CD4-positive, CD25-positive, alpha-beta regulatory T cell (primary cell): ENCODE measurements at regions not wholly inside any gene's neighbourhood (a gene's known extent, or its start where the extent isn't known, plus 50 kb on each side); places are given as distances from the start of the nearest gene placed in this dataset.
A peak's percentile ranks its signal among the peaks of the same experiment; 100 is the strongest.

Experiments
- ATAC-seq, 2 donors: fragments of 150-1000 bp; cut with Tn5 transposase; one replicate each; pipeline ENCODE4 v1.10.0; 2021; ENCODE audit warnings: low read depth in 2 of 2, moderate number of reproducible peaks in 2 of 2, moderate library complexity in 1 of 2
- DNase-seq, 3 donors: peaks; one replicate each; pipeline versions ENCODE4 v3.0.0 to v3.0.0-alpha.2; 2012 to 2022; ENCODE audit warnings: mixed read lengths in 1 of 3
- H3K27ac ChIP-seq: one replicate; pipeline ENCODE4 v1.7.0; 2013; ENCODE audit warnings: mild to moderate bottlenecking, low read length; ENCODE audit not compliant: insufficient read depth, poor library complexity, severe bottlenecking
- H3K27me3 ChIP-seq: one replicate; pipeline ENCODE4 v1.7.0; 2013; ENCODE audit warnings: low read length; ENCODE audit not compliant: control insufficient read depth, insufficient read depth
- H3K36me3 ChIP-seq: one replicate; pipeline ENCODE4 v1.7.0; 2013; ENCODE audit warnings: mild to moderate bottlenecking, low read length, moderate library complexity; ENCODE audit not compliant: control insufficient read depth, insufficient read depth
- H3K4me1 ChIP-seq: 2 replicates; pipeline ENCODE4 v1.7.0; 2013; ENCODE audit warnings: mild to moderate bottlenecking, low read length; ENCODE audit not compliant: insufficient read depth, control insufficient read depth, poor library complexity, severe bottlenecking
- H3K4me3 ChIP-seq: one replicate; pipeline ENCODE4 v1.7.0; 2013; ENCODE audit warnings: low read depth, mild to moderate bottlenecking, low read length, moderate library complexity
- H3K9me3 ChIP-seq, 2 experiments: 1 replicate in 1 of 2; 2 replicates in 1 of 2; pipeline ENCODE4 v1.7.0; 2013; ENCODE audit warnings: low read length in 2 of 2, mild to moderate bottlenecking in 1 of 2, moderate library complexity in 1 of 2; ENCODE audit not compliant: control insufficient read depth in 2 of 2
- H3K27ac Mint-ChIP-seq, 3 donors: one replicate each; pipeline ENCODE4 v1.8.0; 2020 to 2022; ENCODE audit warnings: mild to moderate bottlenecking in 3 of 3, mixed read lengths in 3 of 3, moderate library complexity in 2 of 3
- H3K27me3 Mint-ChIP-seq: one replicate; pipeline ENCODE4 v1.8.0; 2022; ENCODE audit warnings: mild to moderate bottlenecking, mixed read lengths
- H3K36me3 Mint-ChIP-seq: one replicate; pipeline ENCODE4 v1.8.0; 2020; ENCODE audit warnings: mixed read lengths
- H3K4me1 Mint-ChIP-seq, 4 donors: one replicate each; pipeline ENCODE4 v1.8.0; 2020 to 2022; ENCODE audit warnings: mixed read lengths in 4 of 4, mild to moderate bottlenecking in 1 of 4
- H3K4me3 Mint-ChIP-seq, 4 donors: one replicate each; pipeline ENCODE4 v1.8.0; 2020 to 2022; ENCODE audit warnings: mild to moderate bottlenecking in 4 of 4, mixed read lengths in 4 of 4, moderate library complexity in 3 of 4
- H3K9me3 Mint-ChIP-seq, 7 donors: one replicate each; pipeline ENCODE4 v1.8.0; 2020 to 2022; ENCODE audit warnings: mixed read lengths in 7 of 7, mild to moderate bottlenecking in 3 of 7, moderate library complexity in 2 of 7

GRCh38 chr4:123836851-123837595 is 440.4 kb downstream of the SPRY1 start:
- no peak overlapping the region for H3K4me3 Mint-ChIP-seq
- no peaks in the 10 kb centered on the region for H3K27me3 Mint-ChIP-seq
- no peaks in the 10 kb centered on the region for H3K27me3 ChIP-seq

GRCh38 chr4:123838474-123838873 is 441.9 kb downstream of the SPRY1 start:
- Mint-ChIP-seq H3K36me3 (no peaks in the 10 kb centered on the region), H3K27ac (no peak overlapping the region), H3K4me3 (no peak overlapping the region), H3K9me3 (peaks cover 0 to 1% (median 0%) of the 10 kb centered on the region in 7 donors), H3K27me3 (no peaks in the 10 kb centered on the region), H3K4me1 (no peaks in the 10 kb centered on the region)
- ATAC-seq (no peak), DNase-seq (no peak)
- no peaks in the 10 kb centered on the region for H3K9me3 ChIP-seq
- H3K27me3 ChIP-seq: no peaks in the 10 kb centered on the region
- no peaks in the 10 kb centered on the region for H3K36me3 ChIP-seq
- H3K4me1 ChIP-seq: no peaks in the 10 kb centered on the region
- H3K4me3 ChIP-seq: no peak overlapping the region
- H3K27ac ChIP-seq: no peak overlapping the region

More at GRCh38 chr4:123836851-123837595, 440.4 kb downstream of the SPRY1 start:
- Histone ChIP-seq H3K27ac (no peak overlapping the region), H3K4me3 (no peak overlapping the region), H3K36me3 (no peaks in the 10 kb centered on the region), H3K4me1 (no peaks in the 10 kb centered on the region), H3K9me3 (no peaks in the 10 kb centered on the region)
- H3K9me3 Mint-ChIP-seq: no peaks in the 10 kb centered on the region
- H3K27ac Mint-ChIP-seq: no peak overlapping the region
- H3K4me1 Mint-ChIP-seq: no peaks in the 10 kb centered on the region
- ATAC-seq: no peak
- no peak for DNase-seq
- no peaks in the 10 kb centered on the region for H3K36me3 Mint-ChIP-seq

- no peaks in the 10 kb centered on the region for H3K27me3 ChIP-seq
- no peak for ATAC-seq
- Mint-ChIP-seq H3K36me3 (no peaks in the 10 kb centered on the region), H3K27ac (no peak overlapping the region), H3K4me3 (no peak overlapping the region), H3K27me3 (no peaks in the 10 kb centered on the region), H3K4me1 (no peaks in the 10 kb centered on the region), H3K9me3 (peaks cover 0 to 1% (median 0%) of the 10 kb centered on the region in 7 donors)
- H3K36me3 ChIP-seq: no peaks in the 10 kb centered on the region
- no peaks in the 10 kb centered on the region for H3K4me1 ChIP-seq
- no peak overlapping the region for H3K4me3 ChIP-seq
- no peak for DNase-seq
- no peak overlapping the region for H3K27ac ChIP-seq
- no peaks in the 10 kb centered on the region for H3K9me3 ChIP-seq
Measured at GRCh38 chr4:123840197-123840596, 443.6 kb downstream of the SPRY1 start.

GRCh38 chr4:123841447-123842121 is 445.0 kb downstream of the SPRY1 start:
- Histone ChIP-seq H3K4me3 (no peak overlapping the region), H3K36me3 (no peaks in the 10 kb centered on the region), H3K9me3 (no peaks in the 10 kb centered on the region), H3K27ac (no peak overlapping the region), H3K4me1 (no peaks in the 10 kb centered on the region), H3K27me3 (no peaks in the 10 kb centered on the region)
- no peaks in the 10 kb centered on the region for H3K36me3 Mint-ChIP-seq
- DNase-seq (no peak), ATAC-seq (no peak)
- peaks cover 0 to 1% (median 0%) of the 10 kb centered on the region in 7 donors for H3K9me3 Mint-ChIP-seq
- H3K27ac Mint-ChIP-seq: no peak overlapping the region
- H3K4me1 Mint-ChIP-seq: no peaks in the 10 kb centered on the region
- H3K4me3 Mint-ChIP-seq: no peak overlapping the region
- no peaks in the 10 kb centered on the region for H3K27me3 Mint-ChIP-seq

- no peaks in the 10 kb centered on the region for H3K4me1 ChIP-seq
- Mint-ChIP-seq H3K36me3 (no peaks in the 10 kb centered on the region), H3K9me3 (peaks cover 0 to 1% (median 0%) of the 10 kb centered on the region in 7 donors), H3K27ac (no peak overlapping the region), H3K4me3 (no peak overlapping the region), H3K4me1 (no peaks in the 10 kb centered on the region), H3K27me3 (no peaks in the 10 kb centered on the region)
- ATAC-seq (no peak), DNase-seq (no peak)
- no peaks in the 10 kb centered on the region for H3K36me3 ChIP-seq
- H3K4me3 ChIP-seq: no peak overlapping the region
- no peaks in the 10 kb centered on the region for H3K27me3 ChIP-seq
- H3K27ac ChIP-seq: no peak overlapping the region
- H3K9me3 ChIP-seq: no peaks in the 10 kb centered on the region
Measured at GRCh38 chr4:123843137-123843536, 446.5 kb downstream of the SPRY1 start.

GRCh38 chr4:123844374-123844773 is 447.8 kb downstream of the SPRY1 start:
- DNase-seq (no peak), ATAC-seq (peak in 1 of 2 donors; percentile 20)
- peaks cover 0 to 1% (median 0%) of the 10 kb centered on the region in 7 donors for H3K9me3 Mint-ChIP-seq
- no peak overlapping the region for H3K4me3 Mint-ChIP-seq
- Histone ChIP-seq H3K36me3 (no peaks in the 10 kb centered on the region), H3K9me3 (no peaks in the 10 kb centered on the region), H3K27me3 (no peaks in the 10 kb centered on the region), H3K27ac (no peak overlapping the region), H3K4me3 (no peak overlapping the region), H3K4me1 (no peaks in the 10 kb centered on the region)
- no peaks in the 10 kb centered on the region for H3K36me3 Mint-ChIP-seq
- no peaks in the 10 kb centered on the region for H3K4me1 Mint-ChIP-seq
- H3K27ac Mint-ChIP-seq: no peak overlapping the region
- no peaks in the 10 kb centered on the region for H3K27me3 Mint-ChIP-seq

- no peaks in the 10 kb centered on the region for H3K4me1 Mint-ChIP-seq
- no peak overlapping the region for H3K27ac Mint-ChIP-seq
- Histone ChIP-seq H3K9me3 (no peaks in the 10 kb centered on the region), H3K27ac (no peak overlapping the region), H3K36me3 (no peaks in the 10 kb centered on the region), H3K27me3 (no peaks in the 10 kb centered on the region), H3K4me1 (no peaks in the 10 kb centered on the region), H3K4me3 (no peak overlapping the region)
- no peaks in the 10 kb centered on the region for H3K27me3 Mint-ChIP-seq
- DNase-seq (no peak), ATAC-seq (no peak)
- no peak overlapping the region for H3K4me3 Mint-ChIP-seq
- peaks cover 0 to 1% (median 0%) of the 10 kb centered on the region in 7 donors for H3K9me3 Mint-ChIP-seq
- no peaks in the 10 kb centered on the region for H3K36me3 Mint-ChIP-seq
Measured at GRCh38 chr4:123846092-123846491, 449.5 kb downstream of the SPRY1 start.

- Histone ChIP-seq H3K4me3 (no peak overlapping the region), H3K27ac (no peak overlapping the region), H3K27me3 (no peaks in the 10 kb centered on the region), H3K36me3 (no peaks in the 10 kb centered on the region), H3K4me1 (no peaks in the 10 kb centered on the region), H3K9me3 (no peaks in the 10 kb centered on the region)
- ATAC-seq (no peak), DNase-seq (no peak)
- H3K27ac Mint-ChIP-seq: no peak overlapping the region
- no peaks in the 10 kb centered on the region for H3K27me3 Mint-ChIP-seq
- H3K36me3 Mint-ChIP-seq: no peaks in the 10 kb centered on the region
- H3K4me3 Mint-ChIP-seq: no peak overlapping the region
- no peaks in the 10 kb centered on the region for H3K4me1 Mint-ChIP-seq
- peaks cover 0 to 1% (median 0%) of the 10 kb centered on the region in 7 donors for H3K9me3 Mint-ChIP-seq
Measured at GRCh38 chr4:123846561-123846960, 450.0 kb downstream of the SPRY1 start.
